ENCODE measurements at regions not wholly inside any gene's neighbourhood (a gene's known extent, or its start where the extent isn't known, plus 50 kb on each side); places are given as distances from the start of the nearest gene placed in this dataset.

DNA sequence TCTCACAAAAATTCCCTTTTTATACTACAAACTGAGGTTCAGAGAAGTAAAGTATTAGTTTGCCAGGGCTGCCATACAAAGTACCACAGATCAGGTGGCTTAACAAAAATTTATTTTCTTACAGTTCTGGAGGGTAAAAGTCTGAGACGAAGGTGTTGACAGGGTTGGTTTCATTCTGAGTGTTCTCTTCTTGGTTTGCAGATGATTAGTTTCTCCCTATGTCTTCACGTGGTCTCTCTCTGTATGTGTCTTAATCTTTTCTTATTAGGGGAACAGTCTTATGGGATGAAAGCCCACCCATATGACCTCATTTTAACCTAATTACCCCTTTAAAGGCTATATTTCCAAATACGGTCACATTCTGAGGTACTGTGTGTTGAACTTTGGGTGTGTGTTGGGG is 274.2 kb downstream of the BRINP1 start:
- no peak for TF ChIP-seq CTCF (IDR thresholded peaks at IDR 0.05; ENCODE audit: low read depth, low read length, missing control alignments)
- in situ Hi-C loops (cut with HindIII; ENCODE audit: low sequenced_read_pairs) = loop anchor here (5.0 kb wide), 1 partner anchor 47 kb away; no protein-coding TSS in a partner anchor
- no peak for DNase-seq (ENCODE audit: low read depth)
- H3K4me3 ChIP-seq (ENCODE audit: low read depth, low read length) = no peak overlapping the region

GRCh38 chr9:119101048-119101447 is 268.2 kb downstream of the BRINP1 start:
- TF ChIP-seq CTCF (IDR thresholded peaks at IDR 0.05; ENCODE audit: low read depth, low read length, missing control alignments) = no peak
- DNase-seq (ENCODE audit: low read depth) = no peak
- in situ Hi-C loops (cut with HindIII; ENCODE audit: low sequenced_read_pairs) = no loop called here
- no peak overlapping the region for H3K4me3 ChIP-seq (ENCODE audit: low read depth, low read length)

DNA sequence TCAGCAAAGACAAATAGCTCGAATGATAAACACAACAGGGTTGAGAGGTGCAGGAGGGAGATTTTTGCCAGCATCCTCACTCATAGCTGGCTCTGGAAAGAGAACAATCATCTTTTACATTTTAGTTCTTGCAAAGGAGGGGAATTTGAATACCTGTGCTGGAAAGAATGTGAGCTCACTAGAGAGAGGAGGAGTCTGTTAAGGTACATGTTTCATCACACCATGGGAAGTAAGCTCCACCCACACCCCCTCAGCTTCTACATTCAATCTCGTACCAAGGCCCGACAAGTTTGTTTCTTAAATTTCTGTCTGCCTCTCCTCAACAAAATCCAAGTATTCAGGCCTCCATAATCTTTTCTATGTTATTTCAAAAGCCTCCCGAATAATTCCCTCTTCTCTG is 254.6 kb downstream of the BRINP1 start:
- DNase-seq (ENCODE audit: low read depth) = no peak
- in situ Hi-C loops (cut with HindIII; ENCODE audit: low sequenced_read_pairs) = no loop called here
- no peak overlapping the region for H3K4me3 ChIP-seq (ENCODE audit: low read depth, low read length)
- no peak for TF ChIP-seq CTCF (IDR thresholded peaks at IDR 0.05; ENCODE audit: low read depth, low read length, missing control alignments)
